ENCODE measurements at regions not wholly inside any gene's neighbourhood (a gene's known extent, or its start where the extent isn't known, plus 50 kb on each side); places are given as distances from the start of the nearest gene placed in this dataset.
"Not testable (repeated sequence)": the region's sequence is repeated elsewhere in the genome, so short reads cannot be mapped to it uniquely, and the experiment has no call there.

DNA sequence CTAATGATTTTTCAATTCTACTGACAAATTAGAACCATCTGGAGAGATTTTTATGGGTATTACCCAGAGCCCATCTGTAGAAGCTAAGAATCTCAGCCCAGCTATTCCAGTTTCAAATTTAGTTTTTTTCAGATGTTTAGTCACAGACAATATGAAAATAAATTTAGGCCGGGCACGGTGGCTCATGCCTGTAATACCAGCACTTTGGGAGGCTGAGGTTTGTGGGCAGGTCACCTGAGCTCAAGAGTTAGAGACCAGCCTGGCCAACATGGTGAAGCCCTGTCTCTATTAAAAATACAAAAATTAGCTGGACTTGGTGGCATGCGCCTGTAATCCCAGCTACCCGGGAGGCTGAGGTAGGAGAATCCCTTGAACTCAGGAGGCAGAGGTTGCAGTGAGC, 545.9 kb downstream of the PCDH7 start:
- TF ChIP-seq, protein P1, sequence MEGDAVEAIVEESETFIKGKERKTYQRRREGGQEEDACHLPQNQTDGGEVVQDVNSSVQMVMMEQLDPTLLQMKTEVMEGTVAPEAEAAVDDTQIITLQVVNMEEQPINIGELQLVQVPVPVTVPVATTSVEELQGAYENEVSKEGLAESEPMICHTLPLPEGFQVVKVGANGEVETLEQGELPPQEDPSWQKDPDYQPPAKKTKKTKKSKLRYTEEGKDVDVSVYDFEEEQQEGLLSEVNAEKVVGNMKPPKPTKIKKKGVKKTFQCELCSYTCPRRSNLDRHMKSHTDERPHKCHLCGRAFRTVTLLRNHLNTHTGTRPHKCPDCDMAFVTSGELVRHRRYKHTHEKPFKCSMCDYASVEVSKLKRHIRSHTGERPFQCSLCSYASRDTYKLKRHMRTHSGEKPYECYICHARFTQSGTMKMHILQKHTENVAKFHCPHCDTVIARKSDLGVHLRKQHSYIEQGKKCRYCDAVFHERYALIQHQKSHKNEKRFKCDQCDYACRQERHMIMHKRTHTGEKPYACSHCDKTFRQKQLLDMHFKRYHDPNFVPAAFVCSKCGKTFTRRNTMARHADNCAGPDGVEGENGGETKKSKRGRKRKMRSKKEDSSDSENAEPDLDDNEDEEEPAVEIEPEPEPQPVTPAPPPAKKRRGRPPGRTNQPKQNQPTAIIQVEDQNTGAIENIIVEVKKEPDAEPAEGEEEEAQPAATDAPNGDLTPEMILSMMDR (IDR thresholded peaks at IDR 0.05) = not testable (repeated sequence)
- TF ChIP-seq POLR2A (IDR thresholded peaks at IDR 0.05) = not testable (repeated sequence)
